Left renal pelvis (tissue), 4 donors: ENCODE measurements at regions not wholly inside any gene's neighbourhood (a gene's known extent, or its start where the extent isn't known, plus 50 kb on each side); places are given as distances from the start of the nearest gene placed in this dataset.
"Not testable (repeated sequence)": the region's sequence is repeated elsewhere in the genome, so short reads cannot be mapped to it uniquely, and the experiment has no call there.

Source experiments
- DNase-seq, 4 donors: peaks; one replicate each; pipeline ENCODE4 v3.0.0-alpha.2; 2013; ENCODE audit warnings: low read depth in 4 of 4, low spot score in 3 of 4

DNA sequence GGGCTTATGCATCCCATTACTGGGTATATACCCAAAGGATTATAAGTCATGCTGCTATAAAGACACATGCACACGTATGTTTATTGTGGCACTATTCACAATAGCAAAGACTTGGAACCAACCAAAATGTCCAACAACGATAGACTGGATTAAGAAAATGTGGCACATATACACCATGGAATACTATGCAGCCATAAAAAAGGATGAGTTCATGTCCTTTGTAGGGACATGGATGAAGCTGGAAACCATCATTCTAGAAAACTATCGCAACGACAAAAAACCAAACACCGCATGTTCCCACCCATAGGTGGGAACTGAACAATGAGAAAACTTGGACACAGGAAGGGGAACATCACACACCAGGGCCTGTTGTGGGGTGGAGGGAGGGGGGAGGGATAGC is 323.3 kb upstream of the FGF16 start:
- not testable (repeated sequence) for DNase-seq

GRCh38 chrX:77127571-77127970 is 319.6 kb upstream of the FGF16 start:
- DNase-seq = not testable (repeated sequence)

GRCh38 chrX:77143907-77144306 is 303.3 kb upstream of the FGF16 start:
- no peak for DNase-seq

GRCh38 chrX:77160301-77160700 is 286.9 kb upstream of the FGF16 start:
- no peak for DNase-seq

DNA sequence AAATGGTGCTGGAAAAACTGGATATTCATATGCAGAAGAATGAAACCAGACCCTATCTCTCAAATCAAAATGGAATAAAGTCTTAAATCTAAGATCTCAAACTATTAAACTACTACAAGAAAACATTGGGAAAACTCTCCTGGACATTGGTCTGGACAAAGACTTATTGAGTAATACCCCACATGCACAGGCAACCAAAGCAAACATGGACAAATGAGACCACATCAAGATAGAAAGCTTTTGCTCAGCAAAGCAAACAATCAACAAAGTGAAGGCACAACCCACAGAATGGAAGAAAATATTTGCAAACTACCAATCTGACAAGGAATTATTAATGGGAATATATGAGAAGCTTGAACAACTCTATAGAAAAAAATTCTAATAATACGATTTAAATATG is 284.4 kb upstream of the FGF16 start:
- DNase-seq = no peak

- no peak for DNase-seq
These were observed 279.2 kb upstream of the FGF16 start for GRCh38 chrX:77167993-77168392.

GRCh38 chrX:77174680-77175519 is 272.3 kb upstream of the FGF16 start:
- DNase-seq = no peak

DNA sequence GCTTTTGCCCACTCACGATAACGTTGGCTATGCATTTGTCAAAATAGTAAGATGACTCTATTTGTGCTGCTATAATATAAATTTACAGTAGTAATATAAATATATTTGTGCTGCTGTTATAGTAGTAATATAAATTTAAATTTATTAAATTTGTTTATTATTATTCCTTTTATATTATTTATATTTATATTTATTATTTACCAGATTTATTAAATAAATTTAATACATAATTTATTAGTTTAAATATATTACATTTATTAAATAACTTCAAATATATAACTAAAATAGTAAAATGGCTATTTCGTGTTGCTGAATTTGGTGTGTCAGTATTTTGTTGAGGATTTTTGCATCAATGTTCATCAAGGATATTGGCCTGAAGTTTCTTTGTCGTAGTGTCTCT is 246.5 kb upstream of the FGF16 start:
- no peak for DNase-seq

- DNase-seq = no peak
These were observed 224.1 kb upstream of the FGF16 start for GRCh38 chrX:77223046-77223445.

DNA sequence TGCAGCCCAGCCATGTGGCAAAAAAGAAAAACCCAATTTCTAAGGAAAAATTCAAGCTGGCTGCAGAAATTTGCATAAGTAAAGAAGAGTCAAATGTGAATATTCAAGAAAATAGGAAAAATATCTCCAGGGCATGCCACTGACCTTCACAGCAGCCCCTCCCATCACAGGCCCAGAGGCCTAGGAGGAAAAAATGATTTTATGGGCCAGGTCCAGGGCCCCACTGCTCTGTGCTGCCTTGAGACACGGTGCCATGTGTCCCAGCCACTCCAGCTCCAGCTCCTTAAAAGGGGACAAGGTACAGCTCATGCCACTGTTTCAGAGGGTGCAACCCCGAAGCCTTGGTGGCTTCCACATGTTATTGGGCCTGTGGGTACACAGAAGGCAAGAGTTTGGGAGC is 182.7 kb upstream of the FGF16 start:
- no peak for DNase-seq

DNA sequence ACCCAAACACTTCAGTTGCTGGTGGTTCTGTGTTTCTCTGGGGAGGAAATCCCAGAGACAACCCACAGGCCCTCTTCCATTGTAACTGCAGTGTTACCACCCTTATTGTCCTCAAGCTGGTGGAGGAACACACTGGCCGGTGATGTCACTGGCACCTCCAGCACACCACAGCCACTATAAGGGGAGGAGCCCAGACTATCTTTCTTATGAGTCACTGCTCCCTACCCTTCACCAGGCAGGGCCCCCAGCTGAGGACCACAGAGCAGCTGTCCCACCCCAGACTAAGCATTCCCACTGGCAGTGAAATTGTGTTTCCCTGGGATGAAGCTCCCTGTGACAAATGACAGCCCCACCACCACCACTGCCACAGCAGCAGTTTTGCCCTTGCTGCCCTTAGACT is 171.8 kb upstream of the FGF16 start:
- DNase-seq = no peak

DNA sequence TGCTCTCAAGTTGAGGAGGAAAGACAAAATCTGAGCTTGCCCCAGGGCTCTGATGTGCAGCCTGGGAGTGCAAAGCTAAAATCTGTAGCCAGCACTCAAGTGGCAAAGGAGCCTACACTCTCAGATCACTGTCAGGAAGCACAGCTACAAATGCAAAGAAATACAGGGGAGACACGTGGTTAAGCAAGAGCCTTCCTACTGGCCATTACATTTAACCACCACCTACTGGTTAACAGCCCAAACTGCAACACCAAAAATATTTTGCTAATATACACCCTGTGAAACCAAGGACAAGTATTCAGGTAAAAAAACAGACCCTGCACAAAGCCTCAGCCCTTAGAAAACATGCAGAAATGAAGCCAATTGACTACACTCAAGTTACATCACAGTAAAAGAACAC is 170.4 kb upstream of the FGF16 start:
- no peak for DNase-seq

DNA sequence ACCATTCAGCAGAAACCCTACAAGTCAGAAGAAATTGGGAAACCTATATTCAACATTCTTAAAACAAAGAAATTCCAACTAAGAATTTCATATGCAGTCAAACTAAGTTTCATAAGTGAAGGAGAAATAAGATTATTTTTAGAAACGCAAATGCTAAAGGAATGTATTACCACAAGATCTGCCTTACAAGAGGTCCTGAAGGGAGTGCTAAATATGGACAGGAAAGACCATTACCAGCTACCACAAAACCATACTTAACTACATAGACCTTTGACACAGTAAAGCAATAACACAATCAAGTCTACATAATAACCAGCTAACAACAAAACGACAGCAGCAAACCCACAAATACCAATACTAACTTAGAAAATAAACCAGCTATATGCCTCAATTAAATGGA is 169.3 kb upstream of the FGF16 start:
- DNase-seq = no peak

- not testable (repeated sequence) for DNase-seq
These were observed 167.8 kb upstream of the FGF16 start for GRCh38 chrX:77279373-77279772.

- DNase-seq = no peak
These were observed 153.7 kb upstream of the FGF16 start for GRCh38 chrX:77293331-77293995.

- no peak for DNase-seq
These were observed 148.9 kb upstream of the FGF16 start for GRCh38 chrX:77298296-77298695.

- DNase-seq = no peak
These were observed 148.4 kb upstream of the FGF16 start for GRCh38 chrX:77298790-77299189.

DNA sequence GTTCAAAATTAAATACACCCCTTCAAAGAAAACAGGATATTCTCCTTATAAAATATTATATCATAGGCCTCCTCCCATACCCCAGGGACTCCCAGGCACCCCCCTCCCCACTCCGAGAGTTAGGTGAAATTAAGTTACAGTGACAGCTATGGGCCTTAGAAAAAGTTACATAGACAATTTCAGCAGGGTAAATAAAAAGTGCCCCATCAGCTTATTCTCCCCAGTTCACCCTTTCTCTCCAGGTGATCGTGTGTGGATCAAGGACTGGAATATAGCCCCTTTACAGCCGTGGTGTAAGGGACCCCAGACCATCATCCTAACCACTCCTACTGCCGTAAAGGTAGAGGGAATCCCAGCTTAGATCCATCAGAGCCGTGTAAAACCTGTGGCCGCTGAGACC is 147.6 kb upstream of the FGF16 start:
- no peak for DNase-seq

GRCh38 chrX:77342004-77342403 is 105.2 kb upstream of the FGF16 start:
- no peak for DNase-seq

DNA sequence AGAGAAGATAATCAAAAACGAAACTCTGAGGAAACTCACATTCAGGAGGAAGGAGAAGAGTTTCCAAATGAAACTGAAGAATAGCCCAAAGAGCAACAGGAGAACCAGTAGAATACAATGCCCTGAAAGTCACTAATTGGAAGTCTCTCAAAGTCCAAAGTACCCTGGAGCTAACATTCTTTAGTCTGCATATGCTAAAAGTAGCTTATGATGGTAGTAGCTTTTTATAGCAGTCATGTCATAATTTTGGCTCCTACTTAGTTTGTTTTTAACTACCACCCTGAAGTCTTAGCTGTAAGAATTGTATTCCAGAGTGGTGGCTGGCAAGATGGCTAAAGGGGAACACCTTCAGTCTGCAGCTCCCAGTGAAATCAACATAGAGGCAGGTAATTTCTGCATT is 100.3 kb upstream of the FGF16 start:
- no peak for DNase-seq

GRCh38 chrX:77347572-77347971 is 99.6 kb upstream of the FGF16 start:
- DNase-seq = no peak

DNA sequence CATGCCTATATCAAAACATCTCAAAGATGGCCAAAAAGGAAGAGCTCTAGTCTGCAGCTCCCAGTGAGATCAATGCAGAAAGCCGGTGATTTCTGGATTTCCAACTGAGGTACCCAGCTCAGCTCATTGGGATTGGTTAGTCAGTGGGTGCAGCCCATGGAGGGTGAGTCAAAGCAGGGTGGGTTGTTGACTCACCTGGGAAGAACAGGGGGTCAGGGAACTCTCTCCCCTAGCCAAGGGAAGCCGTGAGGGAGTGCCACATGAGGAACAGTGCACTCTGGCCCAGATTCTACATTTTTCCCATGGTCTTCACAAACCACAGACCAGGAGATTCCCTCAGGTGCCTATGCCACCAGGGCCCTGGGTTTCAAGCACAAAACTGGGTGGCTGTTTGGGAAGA is 57.3 kb upstream of the FGF16 start:
- DNase-seq = no peak
